ENCODE measurements at regions not wholly inside any gene's neighbourhood (a gene's known extent, or its start where the extent isn't known, plus 50 kb on each side); places are given as distances from the start of the nearest gene placed in this dataset.

GRCh38 chrX:39414290-39414854, 613.1 kb downstream of the MID1IP1 start:
- TF ChIP-seq CTCF (IDR thresholded peaks at IDR 0.05; ENCODE audit: low read length) (no peak), EZH2 (IDR thresholded peaks at IDR 0.05; ENCODE audit: borderline replicate concordance, low read length) (no peak)
